ENCODE measurements at regions not wholly inside any gene's neighbourhood (a gene's known extent, or its start where the extent isn't known, plus 50 kb on each side); places are given as distances from the start of the nearest gene placed in this dataset.

GRCh38 chr4:131192318-131192717 lies 1956.8 kb upstream of the PCDH10 start (continued):
- no peak for TF ChIP-seq SREBF2 (IDR thresholded peaks at IDR 0.05)

GRCh38 chr4:131207589-131207988 lies 1941.5 kb upstream of the PCDH10 start:
- ATAC-seq (no peak), FAIRE-seq (no peak), DNase-seq (ENCODE audit: low read depth in 1 of 2, low spot score in 1 of 2) (no peak)
- H3K4me1 ChIP-seq, result no peaks in the 10 kb centered on the region
- ChIA-PET POLR2A (no interaction called here), CTCF (no interaction called here)
- no peak overlapping the region for H3K27ac ChIP-seq
- no peak overlapping the region for H3K4me2 ChIP-seq
- 22% methylated on average over 6 of the region's 6 CpGs for WGBS (ENCODE audit: missing lambda C conversion rate)
- no peaks in the 10 kb centered on the region for H3K9me3 ChIP-seq
- H3K4me3 ChIP-seq, result no peak overlapping the region
- TF ChIP-seq MAFK (IDR thresholded peaks at IDR 0.05; ENCODE audit: partially characterized antibody) (no peak), NFE2L2 (conservative IDR thresholded peaks at IDR 0.05; ENCODE audit: low read length) (no peak), ZSCAN20 (CRISPR knock-in tag; IDR thresholded peaks at IDR 0.05) (no peak), BCL3 (IDR thresholded peaks at IDR 0.05) (no peak), ATOH8 (CRISPR knock-in tag; IDR thresholded peaks at IDR 0.05; ENCODE audit: low read depth) (no peak), NR3C1 (IDR thresholded peaks at IDR 0.05) (no peak), FOSL2 (IDR thresholded peaks at IDR 0.05) (no peak), FOSL2 (CRISPR knock-in tag; IDR thresholded peaks at IDR 0.05) (no peak), ZFP36 (IDR thresholded peaks at IDR 0.05; ENCODE audit: borderline replicate concordance, partially characterized antibody) (no peak), PHF8 (IDR thresholded peaks at IDR 0.05; ENCODE audit: borderline replicate concordance, low read depth) (no peak), HES2 (IDR thresholded peaks at IDR 0.05) (no peak), POLR2A (IDR thresholded peaks at IDR 0.05; ENCODE audit: low read length) (no peak), ZNF302 (CRISPR knock-in tag; IDR thresholded peaks at IDR 0.05) (no peak)

GRCh38 chr4:131248314-131248713 lies 1900.8 kb upstream of the PCDH10 start:
- POLR2A ChIA-PET, result no interaction called here
- no peaks in the 10 kb centered on the region for H3K4me1 ChIP-seq
- CTCF ChIA-PET, result no interaction called here

GRCh38 chr4:131251321-131251720 lies 1897.8 kb upstream of the PCDH10 start:
- Histone ChIP-seq H3K27ac (no peak overlapping the region), H3K4me2 (no peak overlapping the region), H3K4me1 (no peaks in the 10 kb centered on the region), H3K4me3 (no peak overlapping the region), H3K9me3 (no peaks in the 10 kb centered on the region)
- FAIRE-seq, result no peak
- 42% methylated on average over 3 of the region's 3 CpGs for WGBS (ENCODE audit: missing lambda C conversion rate)
- ATAC-seq, result no peak
- POLR2A ChIA-PET, result no interaction called here
- CTCF ChIA-PET, result no interaction called here
- DNase-seq (ENCODE audit: low read depth in 1 of 2, low spot score in 1 of 2), result no peak
- no peak for TF ChIP-seq KDM5A (IDR thresholded peaks at IDR 0.05)
- TF ChIP-seq PHF8 (IDR thresholded peaks at IDR 0.05; ENCODE audit: borderline replicate concordance, low read depth), result no peak
- no peak for TF ChIP-seq EHF (CRISPR knock-in tag; IDR thresholded peaks at IDR 0.05)
- TF ChIP-seq HES2 (IDR thresholded peaks at IDR 0.05), result no peak
- TF ChIP-seq ZFP36 (IDR thresholded peaks at IDR 0.05; ENCODE audit: borderline replicate concordance, partially characterized antibody), result no peak
- TF ChIP-seq FOXS1 (CRISPR knock-in tag; IDR thresholded peaks at IDR 0.05), result no peak
- TF ChIP-seq USF2 (IDR thresholded peaks at IDR 0.05), result no peak
- TF ChIP-seq RCOR1 (IDR thresholded peaks at IDR 0.05; ENCODE audit: low read depth, low read length), result no peak

More at GRCh38 chr4:131248314-131248713, 1900.8 kb upstream of the PCDH10 start:
- TF ChIP-seq CBX8 (IDR thresholded peaks at IDR 0.05) (no peak), RAD21 (conservative IDR thresholded peaks at IDR 0.05 in 1 of 2, IDR thresholded peaks at IDR 0.05 in 1 of 2) (no peak), FOSL2 (IDR thresholded peaks at IDR 0.05) (no peak), FOSL2 (CRISPR knock-in tag; IDR thresholded peaks at IDR 0.05) (no peak), KDM1A (IDR thresholded peaks at IDR 0.05; ENCODE audit: low read depth) (no peak), JUN (IDR thresholded peaks at IDR 0.05) (no peak), E2F6 (IDR thresholded peaks at IDR 0.05; ENCODE audit: borderline replicate concordance, low read depth) (no peak)
- ATAC-seq (no peak), FAIRE-seq (no peak), DNase-seq (ENCODE audit: low read depth in 1 of 2, low spot score in 1 of 2) (no peak)
- Histone ChIP-seq H3K9me3 (no peaks in the 10 kb centered on the region), H3K27ac (no peak overlapping the region), H3K4me2 (no peak overlapping the region), H3K4me3 (no peak overlapping the region)
- WGBS (ENCODE audit: missing lambda C conversion rate), result 3% methylated on average over 1 of the region's 1 CpG

Measured in A549 (cell line).